SK-N-MC (cell line): ENCODE measurements at regions not wholly inside any gene's neighbourhood (a gene's known extent, or its start where the extent isn't known, plus 50 kb on each side); places are given as distances from the start of the nearest gene placed in this dataset.

ENCODE experiments used
- EZH2 ChIP-seq: fragments of 200-600 bp; sonication (generic); IDR thresholded peaks from one replicate; pipeline ENCODE4 v1.6.1; 2017; ENCODE audit warnings: antibody characterized with exemption
- POLR2AphosphoS5 ChIP-seq: IDR thresholded peaks from 2 replicates; pipeline ENCODE4 v1.6.1; 2012; ENCODE audit warnings: mild to moderate bottlenecking, low read depth, low read length, borderline replicate concordance

GRCh38 chr7:81445462-81445861 lies 324.4 kb downstream of the HGF start:
- no peak for TF ChIP-seq POLR2AphosphoS5
- no peak for TF ChIP-seq EZH2
